ENCODE measurements at regions not wholly inside any gene's neighbourhood (a gene's known extent, or its start where the extent isn't known, plus 50 kb on each side); places are given as distances from the start of the nearest gene placed in this dataset.

GRCh38 chr20:59425572-59425971, 125.2 kb downstream of the EDN3 start:
- no peak for TF ChIP-seq CTCF (IDR thresholded peaks at IDR 0.05)
- no peak for TF ChIP-seq POLR2A (IDR thresholded peaks at IDR 0.05)
